ENCODE measurements at regions not wholly inside any gene's neighbourhood (a gene's known extent, or its start where the extent isn't known, plus 50 kb on each side); places are given as distances from the start of the nearest gene placed in this dataset.
"Not testable (repeated sequence)": the region's sequence is repeated elsewhere in the genome, so short reads cannot be mapped to it uniquely, and the experiment has no call there.

DNA sequence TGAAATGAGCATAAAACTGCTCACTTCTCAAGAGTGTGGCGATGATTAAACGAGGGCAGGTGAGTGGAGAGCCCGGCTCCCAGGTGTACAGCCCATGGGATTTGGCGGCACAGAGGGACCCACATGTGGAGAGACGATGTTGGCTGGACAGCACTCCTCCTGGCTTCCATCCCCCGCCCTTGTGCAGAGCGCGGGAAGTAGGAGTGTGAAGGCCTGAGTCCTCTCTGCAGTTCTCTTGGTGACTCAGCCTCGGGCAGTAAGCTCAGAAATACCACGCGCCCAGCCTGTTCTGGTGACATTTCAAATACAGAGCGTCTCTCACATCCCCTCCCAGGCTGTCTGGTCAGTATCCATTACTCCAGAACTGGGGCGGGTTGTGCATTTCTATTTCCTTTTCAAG is 94.2 kb upstream of the SRSF6 start:
- DNase-seq: no peak

- no peak for DNase-seq
Observed at GRCh38 chr20:43361526-43361925, 96.2 kb upstream of the SRSF6 start.

- DNase-seq: no peak
Observed at GRCh38 chr20:43360016-43360415, 97.7 kb upstream of the SRSF6 start.

DNA sequence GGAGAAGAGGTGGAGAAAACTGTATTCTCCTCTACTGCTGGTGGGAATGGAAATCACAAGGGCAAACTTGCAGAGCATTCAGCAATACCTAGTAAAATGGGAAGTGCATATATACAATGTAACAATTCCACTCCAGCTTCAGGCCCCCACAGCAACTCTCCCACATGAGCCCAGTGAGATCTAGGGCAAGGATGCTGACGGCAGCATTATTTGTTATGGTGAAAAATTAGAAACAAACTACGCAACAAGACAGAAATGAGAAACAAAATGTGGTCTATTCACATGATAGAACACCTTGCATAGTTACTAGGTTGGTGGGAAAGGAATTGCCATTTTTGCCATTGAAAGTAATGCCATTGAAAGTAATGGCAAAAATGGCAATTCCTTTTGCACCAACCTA is 98.9 kb upstream of the SRSF6 start:
- no peak for DNase-seq

GRCh38 chr20:43357352-43357751 is 100.3 kb upstream of the SRSF6 start:
- no peak for DNase-seq

DNA sequence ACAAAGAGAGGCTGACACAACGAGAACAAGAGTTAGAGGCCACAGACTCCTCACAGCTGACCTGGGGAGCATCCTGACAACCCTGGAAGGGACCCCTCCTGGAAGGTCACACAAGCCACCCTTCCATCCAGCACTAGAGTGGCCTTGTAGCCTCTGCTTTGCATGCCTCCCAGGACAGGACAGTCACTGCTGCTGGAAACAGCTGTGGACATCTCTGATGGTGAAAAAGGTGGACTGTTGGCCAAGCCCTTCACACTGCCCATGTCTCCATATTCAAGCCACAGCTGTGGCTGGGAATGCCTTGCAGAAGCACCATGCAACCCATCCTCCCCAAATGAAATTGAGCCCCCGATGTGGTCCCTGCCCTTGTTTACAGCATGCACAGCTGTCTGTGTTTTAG is 102.1 kb upstream of the SRSF6 start:
- no peak for DNase-seq

GRCh38 chr20:43352996-43353395 is 104.7 kb upstream of the SRSF6 start:
- DNase-seq: no peak

- DNase-seq: not testable (repeated sequence)
Observed at GRCh38 chr20:43350694-43351093, 107.0 kb upstream of the SRSF6 start.

DNA sequence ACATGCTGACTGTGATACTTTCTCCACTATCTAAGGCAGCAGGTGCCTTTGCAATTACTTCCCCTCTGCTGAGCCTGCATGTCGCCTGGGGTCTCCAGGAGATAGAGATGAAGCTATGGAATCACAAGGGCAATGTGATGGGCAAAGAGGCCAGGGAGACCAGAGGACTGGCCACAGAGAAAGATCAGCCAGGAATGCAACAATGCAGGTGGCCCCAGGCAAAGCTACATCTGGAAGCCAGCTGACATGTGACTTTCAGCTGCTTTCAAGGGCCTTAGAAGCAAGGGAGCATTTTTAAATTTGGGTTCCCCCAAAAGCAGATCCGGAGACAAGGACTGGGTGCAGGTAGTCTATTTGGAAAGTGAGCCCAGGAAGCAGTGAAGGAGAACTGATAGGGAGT is 107.9 kb upstream of the SRSF6 start:
- DNase-seq: no peak

DNA sequence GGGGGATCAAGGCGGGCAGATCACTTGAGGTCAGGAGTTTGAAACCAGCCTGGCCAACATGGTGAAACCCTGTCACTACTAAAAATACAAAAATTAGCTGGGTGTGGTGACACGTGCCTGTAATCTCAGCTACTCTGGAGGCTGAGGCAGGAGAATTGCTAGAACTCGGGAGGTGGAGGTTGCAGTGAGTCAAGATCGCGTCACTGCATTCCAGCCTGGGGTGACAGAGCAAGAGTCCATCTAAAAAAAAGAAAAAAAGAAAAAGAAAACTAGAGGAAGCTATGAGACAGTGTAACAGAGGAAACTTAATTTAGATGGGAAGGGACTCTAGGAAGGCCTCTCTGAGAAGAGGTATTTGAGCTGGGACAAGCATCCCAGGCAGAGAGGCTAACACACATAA is 109.9 kb upstream of the SRSF6 start:
- DNase-seq: not testable (repeated sequence)

DNA sequence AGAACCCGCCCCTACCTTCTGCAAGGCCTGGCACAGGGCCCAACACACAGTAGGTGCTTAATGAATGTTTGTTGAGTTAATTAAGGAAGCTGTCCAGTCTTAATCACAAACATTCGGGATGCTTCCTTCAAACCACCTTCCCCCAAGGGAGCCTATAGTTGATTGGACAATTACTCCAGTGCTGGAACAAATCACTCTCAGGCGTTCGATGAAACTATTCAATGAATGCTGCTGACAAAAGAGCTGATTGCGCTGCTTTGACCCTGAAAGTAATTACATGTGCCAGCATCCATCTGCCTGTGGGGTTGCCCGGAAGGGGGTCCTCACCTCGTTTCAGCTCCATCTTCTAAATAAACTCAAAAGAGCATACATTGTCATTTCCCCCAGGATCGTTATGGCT is 112.0 kb upstream of the SRSF6 start:
- no peak for DNase-seq

DNA sequence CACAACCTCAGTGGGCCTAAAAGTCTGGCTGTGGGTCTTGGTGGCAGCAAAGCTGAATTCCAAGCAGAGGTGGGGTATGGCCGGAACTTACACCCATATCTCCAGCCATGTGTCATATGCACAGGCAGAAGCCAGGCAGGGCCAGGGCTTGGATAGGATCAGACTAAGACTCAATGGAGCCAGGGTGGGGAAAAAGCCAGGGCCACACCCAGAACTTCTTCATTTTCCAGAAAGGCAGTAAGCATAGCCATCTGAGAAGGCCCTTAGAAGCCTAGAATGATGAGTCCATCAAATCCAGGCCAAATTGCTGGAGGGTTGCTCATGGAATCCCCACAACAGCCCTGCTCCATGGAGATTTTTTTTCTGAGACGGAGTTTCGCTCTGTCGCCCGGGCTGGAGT is 116.2 kb upstream of the SRSF6 start:
- no peak for DNase-seq

DNA sequence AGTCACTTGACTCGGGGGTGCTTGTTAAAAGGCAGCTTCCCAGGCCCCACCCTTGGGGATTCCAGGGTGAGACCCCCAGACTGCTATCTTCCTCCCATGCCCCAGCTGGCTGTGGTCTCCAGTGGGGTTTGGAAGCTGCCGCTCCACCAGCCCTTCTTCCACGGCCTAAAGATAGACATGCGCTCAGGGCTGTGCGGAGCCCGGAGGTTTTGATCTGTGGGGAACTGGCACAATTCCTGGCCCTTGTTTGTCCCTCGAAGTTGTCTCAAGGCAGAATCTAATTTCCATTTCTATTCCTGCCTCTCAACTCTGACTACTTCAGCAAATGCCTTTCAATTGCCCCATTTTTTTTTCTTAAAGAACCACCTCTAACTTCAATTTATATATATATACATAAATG is 120.7 kb upstream of the SRSF6 start:
- no peak for DNase-seq

GRCh38 chr20:43334080-43334479 is 123.6 kb upstream of the SRSF6 start:
- no peak for DNase-seq

GRCh38 chr20:43331906-43332305 is 125.8 kb upstream of the SRSF6 start:
- DNase-seq: no peak

GRCh38 chr20:43328697-43329096 is 129.0 kb upstream of the SRSF6 start:
- no peak for DNase-seq

- DNase-seq: not testable (repeated sequence)
Observed at GRCh38 chr20:43327234-43327633, 130.5 kb upstream of the SRSF6 start.

- DNase-seq: no peak
Observed at GRCh38 chr20:43325926-43326325, 131.8 kb upstream of the SRSF6 start.

- no peak for DNase-seq
Observed at GRCh38 chr20:43323592-43323991, 133.9 kb upstream of the PTPRT start.

GRCh38 chr20:43322851-43323250 is 133.1 kb upstream of the PTPRT start:
- no peak for DNase-seq

DNA sequence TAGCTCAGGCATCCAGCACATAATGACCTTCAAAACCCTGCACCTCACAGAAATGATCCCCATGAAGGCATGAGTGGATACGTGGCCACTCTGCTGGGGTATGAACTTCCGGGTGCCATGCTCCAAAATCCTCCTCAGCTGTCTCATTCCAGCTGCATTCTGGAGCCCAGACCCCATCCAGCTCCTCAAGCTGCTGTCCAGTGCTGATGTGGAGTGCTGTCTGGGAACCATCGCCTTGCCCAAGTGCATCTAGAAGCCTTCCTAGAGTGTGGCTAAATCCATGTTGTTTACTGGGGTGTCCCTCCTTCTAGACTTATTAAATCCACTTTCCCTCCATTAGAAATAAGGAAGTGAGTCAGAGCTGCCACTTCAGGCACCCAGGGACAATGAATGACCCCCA is 130.8 kb upstream of the PTPRT start:
- DNase-seq: no peak

GRCh38 chr20:43318755-43319297 is 129.1 kb upstream of the PTPRT start:
- DNase-seq: no peak

DNA sequence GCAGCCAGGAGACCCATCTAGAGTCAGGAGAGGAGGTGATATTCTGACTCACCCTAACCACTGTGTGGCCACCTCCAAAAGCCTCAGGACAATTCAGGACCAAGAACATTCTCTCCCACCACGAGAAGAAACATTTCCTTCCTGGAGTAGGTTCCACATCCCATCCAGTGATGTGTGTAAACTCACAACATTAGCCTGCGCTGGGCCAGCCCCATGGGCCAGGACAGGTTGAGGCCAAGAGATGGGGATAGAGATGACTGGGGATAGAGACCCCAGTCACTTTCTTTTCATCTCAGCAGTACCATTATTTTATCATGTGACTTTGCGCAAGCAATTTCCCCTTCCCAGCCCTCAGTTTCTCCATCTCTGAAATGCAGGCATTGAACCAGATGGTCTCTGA is 126.6 kb upstream of the PTPRT start:
- DNase-seq: no peak

GRCh38 chr20:43309266-43309665 is 119.6 kb upstream of the PTPRT start:
- no peak for DNase-seq

DNA sequence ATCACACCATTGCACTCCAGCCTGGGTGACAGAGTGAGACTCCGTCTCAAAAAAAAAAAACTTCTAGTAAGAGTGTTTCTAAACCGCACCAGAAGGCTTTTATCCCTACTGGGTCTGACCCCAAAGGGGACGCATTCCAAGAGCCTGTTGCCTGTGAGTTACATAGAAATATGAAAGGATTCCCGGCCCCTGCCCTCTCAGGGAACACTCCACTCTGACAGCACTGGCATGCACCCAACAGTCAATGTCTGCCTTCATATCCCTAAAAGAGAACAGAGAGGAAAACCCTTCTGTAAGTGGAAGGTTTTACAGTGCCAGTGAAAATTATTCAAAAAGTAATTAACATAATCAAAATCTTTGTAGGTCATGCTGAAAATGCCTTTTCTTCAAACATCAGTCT is 117.1 kb upstream of the PTPRT start:
- no peak for DNase-seq

GRCh38 chr20:43305749-43306148 is 116.0 kb upstream of the PTPRT start:
- no peak for DNase-seq

Measured in activated CD4-positive, alpha-beta T cell treated with anti-CD3 and anti-CD28 coated beads, Interleukin-2, Interleukin-6, amounts not matched to agents 100 ng/mL and 50 ng/mL, durations not matched to agents 16 hours and 8 hours (primary cell).